SK-N-SH treated with all-trans-retinoic acid at 6 μM for 48 hours (cell line): ENCODE measurements at regions not wholly inside any gene's neighbourhood (a gene's known extent, or its start where the extent isn't known, plus 50 kb on each side); places are given as distances from the start of the nearest gene placed in this dataset.

Experiments used
- CREB5 ChIP-seq: fragments of 250-450 bp; sonication (Bioruptor Pico); IDR thresholded peaks from 2 replicates; pipeline ENCODE4 v1.5.1; 2020; ENCODE audit warnings: low read depth, mild to moderate bottlenecking, moderate library complexity
- CSRNP3 ChIP-seq: fragments of 250-450 bp; sonication (Bioruptor Pico); IDR thresholded peaks from 2 replicates; pipeline ENCODE4 v1.5.1; 2021; ENCODE audit warnings: mild to moderate bottlenecking, moderate library complexity
- ESRRG ChIP-seq: fragments of 250-450 bp; sonication (Bioruptor Pico); IDR thresholded peaks from 2 replicates; pipeline ENCODE4 v1.6.1; 2021; ENCODE audit warnings: mild to moderate bottlenecking
- GLIS3 ChIP-seq: fragments of 250-450 bp; sonication (Bioruptor Pico); IDR thresholded peaks from 2 replicates; pipeline ENCODE4 v1.5.0; 2020; ENCODE audit warnings: mild to moderate bottlenecking, moderate library complexity
- RARB ChIP-seq: fragments of 250-450 bp; sonication (Bioruptor Pico); IDR thresholded peaks from 2 replicates; pipeline ENCODE4 v1.8.0; 2021; ENCODE audit warnings: mild to moderate bottlenecking, moderate library complexity
- SNAI2 ChIP-seq: fragments of 250-450 bp; sonication (Bioruptor Pico); IDR thresholded peaks from 2 replicates; pipeline ENCODE4 v1.5.0; 2020; ENCODE audit warnings: mild to moderate bottlenecking, moderate library complexity
- TCF4 ChIP-seq: fragments of 250-450 bp; sonication (Bioruptor Pico); IDR thresholded peaks from 2 replicates; pipeline ENCODE4 v1.8.0; 2021; ENCODE audit warnings: mild to moderate bottlenecking, moderate library complexity, borderline replicate concordance
- TOX ChIP-seq: fragments of 250-450 bp; sonication (Bioruptor Pico); IDR thresholded peaks from 2 replicates; pipeline ENCODE4 v1.8.0; 2021; ENCODE audit warnings: mild to moderate bottlenecking, moderate library complexity, borderline replicate concordance
- ZFP3 ChIP-seq: fragments of 250-450 bp; sonication (Bioruptor Pico); IDR thresholded peaks from 2 replicates; pipeline ENCODE4 v1.5.0; 2020; ENCODE audit warnings: mild to moderate bottlenecking, moderate library complexity
- ZNF565 ChIP-seq: fragments of 450-650 bp; formaldehyde crosslinking; conservative IDR thresholded peaks from 2 replicates; pipeline ENCODE4 v1.5.0; 2020; ENCODE audit warnings: low read depth, mild to moderate bottlenecking, moderate library complexity
- ZNF70 ChIP-seq: fragments of 450-650 bp; formaldehyde crosslinking; IDR thresholded peaks from 2 replicates; pipeline ENCODE4 v1.5.0; 2020; ENCODE audit warnings: mild to moderate bottlenecking, moderate library complexity
- ZNF8 ChIP-seq: fragments of 450-650 bp; formaldehyde crosslinking; IDR thresholded peaks from 2 replicates; pipeline ENCODE4 v1.5.0; 2020; ENCODE audit warnings: mild to moderate bottlenecking, moderate library complexity
- TF ChIP-seq, protein P1 (sequence below): fragments of 250-450 bp; sonication (Bioruptor Pico); IDR thresholded peaks from 2 replicates; pipeline ENCODE4 v1.8.0; 2020; ENCODE audit warnings: mild to moderate bottlenecking, moderate library complexity, borderline replicate concordance

- TF ChIP-seq GLIS3 (CRISPR knock-in tag) (no peak), TOX (no peak), ESRRG (CRISPR knock-in tag) (no peak), RARB (no peak), CSRNP3 (no peak), SNAI2 (no peak), ZFP3 (no peak), ZNF565 (CRISPR knock-in tag) (no peak), CREB5 (CRISPR knock-in tag) (no peak), TCF4 (CRISPR knock-in tag) (no peak), ZNF70 (no peak), ZNF8 (no peak)
- TF ChIP-seq, protein P1, sequence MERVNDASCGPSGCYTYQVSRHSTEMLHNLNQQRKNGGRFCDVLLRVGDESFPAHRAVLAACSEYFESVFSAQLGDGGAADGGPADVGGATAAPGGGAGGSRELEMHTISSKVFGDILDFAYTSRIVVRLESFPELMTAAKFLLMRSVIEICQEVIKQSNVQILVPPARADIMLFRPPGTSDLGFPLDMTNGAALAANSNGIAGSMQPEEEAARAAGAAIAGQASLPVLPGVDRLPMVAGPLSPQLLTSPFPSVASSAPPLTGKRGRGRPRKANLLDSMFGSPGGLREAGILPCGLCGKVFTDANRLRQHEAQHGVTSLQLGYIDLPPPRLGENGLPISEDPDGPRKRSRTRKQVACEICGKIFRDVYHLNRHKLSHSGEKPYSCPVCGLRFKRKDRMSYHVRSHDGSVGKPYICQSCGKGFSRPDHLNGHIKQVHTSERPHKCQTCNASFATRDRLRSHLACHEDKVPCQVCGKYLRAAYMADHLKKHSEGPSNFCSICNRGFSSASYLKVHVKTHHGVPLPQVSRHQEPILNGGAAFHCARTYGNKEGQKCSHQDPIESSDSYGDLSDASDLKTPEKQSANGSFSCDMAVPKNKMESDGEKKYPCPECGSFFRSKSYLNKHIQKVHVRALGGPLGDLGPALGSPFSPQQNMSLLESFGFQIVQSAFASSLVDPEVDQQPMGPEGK (CRISPR knock-in tag): no peak
Measured at GRCh38 chr3:110017304-110017703, 680.0 kb upstream of the DPPA4 start.
